BLaER1 (cell line): ENCODE measurements at regions not wholly inside any gene's neighbourhood (a gene's known extent, or its start where the extent isn't known, plus 50 kb on each side); places are given as distances from the start of the nearest gene placed in this dataset.
"Not testable (repeated sequence)": the region's sequence is repeated elsewhere in the genome, so short reads cannot be mapped to it uniquely, and the experiment has no call there.

Source experiments
- H3K27ac ChIP-seq: shearing (Covaris generic); formaldehyde crosslinking; 2 replicates; pipeline ENCODE4 v1.8.1; 2022
- H3K27me3 ChIP-seq: shearing (Covaris generic); formaldehyde crosslinking; 2 replicates; pipeline ENCODE4 v1.8.1; 2022
- H3K36me3 ChIP-seq: shearing (Covaris generic); formaldehyde crosslinking; 2 replicates; pipeline ENCODE4 v1.8.1; 2022
- H3K4me1 ChIP-seq: shearing (Covaris generic); formaldehyde crosslinking; 2 replicates; pipeline ENCODE4 v1.8.1; 2022
- H3K4me2 ChIP-seq: shearing (Covaris generic); formaldehyde crosslinking; 2 replicates; pipeline ENCODE4 v1.8.1; 2022
- H3K4me3 ChIP-seq: shearing (Covaris generic); formaldehyde crosslinking; 2 replicates; pipeline ENCODE4 v1.8.1; 2022
- H3K9ac ChIP-seq: shearing (Covaris generic); formaldehyde crosslinking; 2 replicates; pipeline ENCODE4 v1.8.1; 2022
- H3K9me3 ChIP-seq: shearing (Covaris generic); formaldehyde crosslinking; 2 replicates; pipeline ENCODE4 v1.8.1; 2022
- H4K20me1 ChIP-seq: shearing (Covaris generic); formaldehyde crosslinking; 2 replicates; pipeline ENCODE4 v1.8.1; 2022
- Cebpa-rat ChIP-seq: shearing (Covaris generic); IDR thresholded peaks from 2 replicates; pipeline ENCODE4 v1.8.1; 2022

- TF ChIP-seq Cebpa-rat = no peak
- no peak overlapping the region for H3K27ac ChIP-seq
These were observed 257.5 kb upstream of the B3GALT2 start for GRCh38 chr1:193443886-193444285.

GRCh38 chr1:193438771-193439170, 252.4 kb upstream of the B3GALT2 start:
- Histone ChIP-seq H3K4me3 (no peak overlapping the region), H3K36me3 (no peaks in the 10 kb centered on the region), H3K4me2 (no peak overlapping the region)

More at GRCh38 chr1:193443886-193444285, 257.5 kb upstream of the B3GALT2 start:
- Histone ChIP-seq H3K9me3 (no peaks in the 10 kb centered on the region), H3K27me3 (no peaks in the 10 kb centered on the region), H3K4me2 (no peak overlapping the region), H3K4me3 (no peak overlapping the region), H4K20me1 (no peaks in the 10 kb centered on the region), H3K4me1 (no peaks in the 10 kb centered on the region; the same call in 1 of the 2 replicates), H3K9ac (no peak overlapping the region), H3K36me3 (no peaks in the 10 kb centered on the region)

GRCh38 chr1:193438312-193438711, 251.9 kb upstream of the B3GALT2 start:
- no peak overlapping the region for H3K4me2 ChIP-seq
- H3K9me3 ChIP-seq = peaks cover 8% of the 10 kb centered on the region
- no peak overlapping the region for H3K27ac ChIP-seq
- H3K4me1 ChIP-seq = no peaks in the 10 kb centered on the region
- no peak for TF ChIP-seq Cebpa-rat
- no peaks in the 10 kb centered on the region for H3K27me3 ChIP-seq
- no peaks in the 10 kb centered on the region for H4K20me1 ChIP-seq
- H3K4me3 ChIP-seq = no peak overlapping the region
- H3K36me3 ChIP-seq = no peaks in the 10 kb centered on the region
- no peak overlapping the region for H3K9ac ChIP-seq

More at GRCh38 chr1:193438771-193439170, 252.4 kb upstream of the B3GALT2 start:
- no peaks in the 10 kb centered on the region for H3K27me3 ChIP-seq
- H3K4me1 ChIP-seq = no peaks in the 10 kb centered on the region
- peaks cover 3% of the 10 kb centered on the region for H3K9me3 ChIP-seq
- H3K27ac ChIP-seq = no peak overlapping the region
- H3K9ac ChIP-seq = no peak overlapping the region
- TF ChIP-seq Cebpa-rat = no peak
- H4K20me1 ChIP-seq = no peaks in the 10 kb centered on the region

- H3K4me1 ChIP-seq = no peaks in the 10 kb centered on the region
- peaks cover 13% of the 10 kb centered on the region for H3K9me3 ChIP-seq
- TF ChIP-seq Cebpa-rat = no peak
- no peaks in the 10 kb centered on the region for H3K36me3 ChIP-seq
- no peaks in the 10 kb centered on the region for H4K20me1 ChIP-seq
- H3K27me3 ChIP-seq = no peaks in the 10 kb centered on the region
- no peak overlapping the region for H3K27ac ChIP-seq
- no peak overlapping the region for H3K9ac ChIP-seq
- H3K4me3 ChIP-seq = no peak overlapping the region
- H3K4me2 ChIP-seq = no peak overlapping the region
These were observed 251.4 kb upstream of the B3GALT2 start for GRCh38 chr1:193437785-193438184.

GRCh38 chr1:193437333-193437732, 250.9 kb upstream of the B3GALT2 start:
- H4K20me1 ChIP-seq, H3K27ac ChIP-seq, H3K9ac ChIP-seq, H3K4me3 ChIP-seq, H3K4me2 ChIP-seq, H3K27me3 ChIP-seq, H3K4me1 ChIP-seq, H3K36me3 ChIP-seq: not testable (repeated sequence)
- peaks cover 18% of the 10 kb centered on the region for H3K9me3 ChIP-seq

GRCh38 chr1:193435781-193436180, 249.4 kb upstream of the B3GALT2 start:
- Histone ChIP-seq H3K27me3 (no peaks in the 10 kb centered on the region), H3K4me3 (no peak overlapping the region), H3K36me3 (no peaks in the 10 kb centered on the region), H3K9ac (no peak overlapping the region), H3K9me3 (peaks cover 25% of the 10 kb centered on the region), H4K20me1 (no peaks in the 10 kb centered on the region), H3K4me2 (no peak overlapping the region), H3K27ac (no peak overlapping the region), H3K4me1 (no peaks in the 10 kb centered on the region)
- no peak for TF ChIP-seq Cebpa-rat

- H3K4me1 ChIP-seq = no peaks in the 10 kb centered on the region
- no peaks in the 10 kb centered on the region for H4K20me1 ChIP-seq
- H3K27me3 ChIP-seq = no peaks in the 10 kb centered on the region
- H3K27ac ChIP-seq = no peak overlapping the region
- no peak overlapping the region for H3K4me3 ChIP-seq
- H3K4me2 ChIP-seq = no peak overlapping the region
- no peak overlapping the region for H3K9ac ChIP-seq
- H3K36me3 ChIP-seq = no peaks in the 10 kb centered on the region
- H3K9me3 ChIP-seq = peaks cover 25% of the 10 kb centered on the region
- TF ChIP-seq Cebpa-rat = no peak
These were observed 247.9 kb upstream of the B3GALT2 start for GRCh38 chr1:193434319-193434718.

GRCh38 chr1:193433599-193433998, 247.2 kb upstream of the B3GALT2 start:
- no peak overlapping the region for H3K4me2 ChIP-seq
- no peaks in the 10 kb centered on the region for H4K20me1 ChIP-seq
- no peak overlapping the region for H3K9ac ChIP-seq
- no peaks in the 10 kb centered on the region for H3K36me3 ChIP-seq
- no peaks in the 10 kb centered on the region for H3K27me3 ChIP-seq
- H3K27ac ChIP-seq = no peak overlapping the region
- H3K9me3 ChIP-seq = peaks cover 25% of the 10 kb centered on the region
- no peaks in the 10 kb centered on the region for H3K4me1 ChIP-seq
- H3K4me3 ChIP-seq = no peak overlapping the region
- TF ChIP-seq Cebpa-rat = no peak

- Histone ChIP-seq H3K9me3 (peaks cover 25% of the 10 kb centered on the region), H3K27ac (no peak overlapping the region), H3K4me3 (no peak overlapping the region), H3K4me2 (no peak overlapping the region), H3K9ac (no peak overlapping the region), H3K4me1 (no peaks in the 10 kb centered on the region), H3K27me3 (no peaks in the 10 kb centered on the region), H4K20me1 (no peaks in the 10 kb centered on the region), H3K36me3 (no peaks in the 10 kb centered on the region)
- no peak for TF ChIP-seq Cebpa-rat
These were observed 246.7 kb upstream of the B3GALT2 start for GRCh38 chr1:193432979-193433587.

GRCh38 chr1:193431265-193431977, 245.0 kb upstream of the B3GALT2 start:
- H4K20me1 ChIP-seq = no peaks in the 10 kb centered on the region
- no peak overlapping the region for H3K4me2 ChIP-seq
- no peak overlapping the region for H3K4me3 ChIP-seq
- H3K27me3 ChIP-seq = no peaks in the 10 kb centered on the region
- H3K9ac ChIP-seq = no peak overlapping the region
- H3K27ac ChIP-seq = no peak overlapping the region
- no peak for TF ChIP-seq Cebpa-rat
- H3K36me3 ChIP-seq = no peaks in the 10 kb centered on the region
- peaks cover 25% of the 10 kb centered on the region for H3K9me3 ChIP-seq
- H3K4me1 ChIP-seq = no peaks in the 10 kb centered on the region
